OCI-LY3 (cell line): ENCODE measurements at regions not wholly inside any gene's neighbourhood (a gene's known extent, or its start where the extent isn't known, plus 50 kb on each side); places are given as distances from the start of the nearest gene placed in this dataset.

ENCODE experiments used
- H2AFZ ChIP-seq: fragments of 200-600, 300-600 bp; shearing (Covaris generic); 2 replicates; pipeline ENCODE4 v1.6.0; 2014; ENCODE audit warnings: antibody characterized with exemption, low read depth, low read length
- H3K27ac ChIP-seq: fragments of 200-600, 300-600 bp; sonication (generic); 2 replicates; pipeline ENCODE4 v1.5.1; 2014; ENCODE audit warnings: mild to moderate bottlenecking, low read length, moderate library complexity, mixed read lengths
- H3K27me3 ChIP-seq: fragments of 200-600, 300-600 bp; sonication (generic); 2 replicates; pipeline ENCODE4 v1.6.1; 2014; ENCODE audit warnings: low read depth, low read length, mixed read lengths
- H3K36me3 ChIP-seq: fragments of 200-600, 300-600 bp; sonication (generic); replicated peaks from 2 replicates; pipeline ENCODE3; 2014; ENCODE audit warnings: low read depth, low read length, mixed read lengths
- H3K4me1 ChIP-seq: fragments of 300-600, 200-600 bp; sonication (generic); 2 replicates; pipeline ENCODE4 v1.6.1; 2014; ENCODE audit warnings: low read length, mixed read lengths
- H3K4me2 ChIP-seq: fragments of 200-600, 300-600 bp; sonication (generic); 2 replicates; pipeline ENCODE4 v1.6.1; 2014; ENCODE audit warnings: low read length, mixed read lengths
- H3K4me3 ChIP-seq: fragments of 300-600, 200-600 bp; sonication (generic); 2 replicates; pipeline ENCODE4 v1.5.1; 2014; ENCODE audit warnings: antibody characterized with exemption, mild to moderate bottlenecking, low read length, moderate library complexity
- H3K79me2 ChIP-seq: fragments of 300-600, 200-600 bp; shearing (Covaris generic); 2 replicates; pipeline ENCODE4 v1.6.1; 2014; ENCODE audit warnings: mild to moderate bottlenecking, low read length, mixed read lengths
- H3K9ac ChIP-seq: fragments of 300-600, 200-600 bp; shearing (Covaris generic); 2 replicates; pipeline ENCODE4 v1.6.0; 2014; ENCODE audit warnings: mild to moderate bottlenecking, low read length, moderate library complexity
- H3K9me3 ChIP-seq: fragments of 200-600, 300-600 bp; shearing (Covaris generic); 2 replicates; pipeline ENCODE4 v1.6.1; 2014; ENCODE audit warnings: low read length, mixed read lengths; ENCODE audit not compliant: insufficient read depth
- H4K20me1 ChIP-seq: fragments of 200-600, 300-600 bp; sonication (generic); 2 replicates; pipeline ENCODE4 v1.6.1; 2016; ENCODE audit warnings: low read length, mixed read lengths; ENCODE audit not compliant: insufficient read depth
- CTCF ChIP-seq: fragments of 200-600, 300-600 bp; sonication (generic); IDR thresholded peaks from 2 replicates; pipeline ENCODE4 v1.5.1; 2014; ENCODE audit warnings: antibody characterized with exemption, low read length, low read depth
- EZH2phosphoT487 ChIP-seq: fragments of 200-600 bp; shearing (Covaris generic); IDR thresholded peaks from 2 replicates; pipeline ENCODE4 v1.6.1; 2018; ENCODE audit warnings: antibody characterized with exemption, mixed run types, low read depth

DNA sequence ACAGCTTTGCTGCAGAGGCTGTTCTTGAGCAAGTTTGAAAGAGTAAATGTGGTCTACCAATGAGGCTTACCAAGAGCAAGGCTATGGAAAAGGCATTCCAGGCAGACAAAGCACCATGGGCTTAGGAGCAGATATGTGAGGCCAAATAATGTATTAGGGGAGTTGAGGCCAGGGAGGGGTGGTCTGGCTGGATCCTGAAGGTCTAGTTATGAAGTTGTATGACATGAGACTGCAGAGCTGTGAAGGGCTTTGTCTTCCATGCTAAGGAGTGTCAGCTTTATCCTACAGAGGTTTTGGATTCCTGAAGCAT is 51.8 kb upstream of the TSPAN2 start:
- Histone ChIP-seq H3K9ac (no peak overlapping the region), H3K27me3 (no peaks in the 10 kb centered on the region; the same call in 1 of the 2 replicates), H3K4me3 (no peak overlapping the region), H2AFZ (no peak overlapping the region), H3K79me2 (no peaks in the 10 kb centered on the region), H3K27ac (no peak overlapping the region), H3K9me3 (no peaks in the 10 kb centered on the region), H3K4me1 (no peaks in the 10 kb centered on the region), H3K36me3 (no peaks in the 10 kb centered on the region), H4K20me1 (no peaks in the 10 kb centered on the region), H3K4me2 (no peak overlapping the region)
- TF ChIP-seq EZH2phosphoT487 (no peak), CTCF (no peak)

GRCh38 chr1:115140442-115141144 is 51.3 kb upstream of the TSPAN2 start:
- no peaks in the 10 kb centered on the region for H3K9me3 ChIP-seq
- H3K79me2 ChIP-seq, result no peaks in the 10 kb centered on the region
- TF ChIP-seq CTCF (no peak), EZH2phosphoT487 (no peak)
- H3K36me3 ChIP-seq, result no peaks in the 10 kb centered on the region
- no peak overlapping the region for H3K27ac ChIP-seq
- no peaks in the 10 kb centered on the region for H4K20me1 ChIP-seq
- no peaks in the 10 kb centered on the region for H3K4me1 ChIP-seq
- H3K4me3 ChIP-seq, result no peak overlapping the region
- no peak overlapping the region for H3K4me2 ChIP-seq
- no peaks in the 10 kb centered on the region; the same call in 1 of the 2 replicates for H3K27me3 ChIP-seq
- no peak overlapping the region for H3K9ac ChIP-seq
- H2AFZ ChIP-seq, result no peak overlapping the region

DNA sequence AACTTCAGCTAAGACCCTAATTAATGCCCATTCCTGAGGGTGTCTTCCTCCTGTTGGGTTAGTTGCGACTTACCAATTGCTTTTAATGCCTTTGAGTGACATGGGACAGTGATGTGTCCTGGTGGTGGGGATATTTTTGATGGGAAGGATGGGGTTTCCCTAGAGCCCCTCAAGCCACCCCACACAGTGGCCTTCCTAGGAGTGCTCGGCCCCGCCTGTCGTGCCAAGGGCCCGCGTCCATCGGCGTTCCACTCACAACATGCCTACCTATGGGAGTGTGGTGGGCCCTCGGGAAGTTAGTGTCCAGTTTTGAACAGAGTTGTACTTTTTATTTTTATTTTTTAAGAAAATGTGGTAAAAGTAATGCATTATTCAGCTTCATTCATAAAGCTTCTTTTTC is 50.1 kb upstream of the TSPAN2 start:
- Histone ChIP-seq H3K4me3 (peak overlapping the region; percentile 63; the same call in 1 of the 2 replicates), H2AFZ (peak overlapping the region; percentile 77; the same call in 1 of the 2 replicates), H3K9ac (no peak overlapping the region), H3K4me1 (no peaks in the 10 kb centered on the region), H3K79me2 (no peaks in the 10 kb centered on the region), H3K9me3 (no peaks in the 10 kb centered on the region), H3K36me3 (no peaks in the 10 kb centered on the region), H3K4me2 (peak overlapping the region; percentile 79), H3K27me3 (no peaks in the 10 kb centered on the region; the same call in 1 of the 2 replicates), H4K20me1 (no peaks in the 10 kb centered on the region), H3K27ac (no peak overlapping the region)
- no peak for TF ChIP-seq EZH2phosphoT487
- no peak for TF ChIP-seq CTCF
